T-helper 17 cell (primary cell): ENCODE measurements at regions not wholly inside any gene's neighbourhood (a gene's known extent, or its start where the extent isn't known, plus 50 kb on each side); places are given as distances from the start of the nearest gene placed in this dataset.

Source experiments
- ATAC-seq: fragments of 150-1000 bp; cut with Tn5 transposase; 2 replicates; pipeline ENCODE4 v1.10.0; 2021; ENCODE audit warnings: mild to moderate bottlenecking, moderate library complexity
- DNase-seq, 3 donors: peaks; one replicate each; pipeline versions ENCODE4 v3.0.0 to v3.0.0-alpha.2; 2020 to 2021
- H3K9me3 ChIP-seq: one replicate; pipeline ENCODE4 v1.7.0; 2013; ENCODE audit warnings: low read length, mild to moderate bottlenecking; ENCODE audit not compliant: control insufficient read depth, poor library complexity, severe bottlenecking
- H3K27ac Mint-ChIP-seq: one replicate; pipeline ENCODE4 v1.8.0; 2022; ENCODE audit warnings: mild to moderate bottlenecking, moderate library complexity, mixed read lengths
- H3K27me3 Mint-ChIP-seq: one replicate; pipeline ENCODE4 v1.8.0; 2022; ENCODE audit warnings: mixed read lengths
- H3K36me3 Mint-ChIP-seq: one replicate; pipeline ENCODE4 v1.8.0; 2022; ENCODE audit warnings: low read depth, mixed read lengths
- H3K4me1 Mint-ChIP-seq: one replicate; pipeline ENCODE4 v1.8.0; 2022; ENCODE audit warnings: mild to moderate bottlenecking, mixed read lengths
- H3K4me3 Mint-ChIP-seq: one replicate; pipeline ENCODE4 v1.8.0; 2022; ENCODE audit warnings: mild to moderate bottlenecking, moderate library complexity, mixed read lengths

GRCh38 chr13:76466043-76466442 lies 420.2 kb downstream of the KCTD12 start:
- H3K4me1 Mint-ChIP-seq, result peaks cover 5% of the 10 kb centered on the region
- no peaks in the 10 kb centered on the region for H3K9me3 ChIP-seq
- H3K27ac Mint-ChIP-seq, result no peak overlapping the region
- ATAC-seq (no peak), DNase-seq (no peak)
- H3K36me3 Mint-ChIP-seq, result no peaks in the 10 kb centered on the region
- H3K27me3 Mint-ChIP-seq, result peaks cover 24% of the 10 kb centered on the region
- H3K4me3 Mint-ChIP-seq, result no peak overlapping the region

DNA sequence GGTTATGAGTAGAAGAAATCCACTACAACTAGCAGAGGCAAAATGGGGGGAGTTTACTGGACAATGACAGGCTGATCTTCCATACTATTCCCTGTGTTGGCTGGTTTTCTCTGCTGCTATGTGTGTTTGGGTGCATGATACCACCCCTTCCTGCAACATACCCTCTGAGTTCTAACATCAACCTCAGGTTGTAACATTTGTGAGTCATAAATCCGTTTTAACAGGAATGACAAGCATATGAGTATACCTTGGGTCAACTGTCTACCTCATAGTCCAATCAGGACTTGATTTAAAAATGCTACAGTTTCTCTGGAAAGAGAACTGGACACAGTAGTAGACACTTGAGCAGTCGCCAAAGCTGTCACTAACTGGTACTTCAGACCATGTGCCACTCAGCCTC lies 422.9 kb downstream of the KCTD12 start:
- H3K9me3 ChIP-seq, result no peaks in the 10 kb centered on the region
- Mint-ChIP-seq H3K27me3 (peaks cover 14% of the 10 kb centered on the region), H3K27ac (no peak overlapping the region), H3K4me1 (peaks cover 6% of the 10 kb centered on the region), H3K36me3 (no peaks in the 10 kb centered on the region), H3K4me3 (no peak overlapping the region)
- no peak for ATAC-seq
- DNase-seq, result no peak

DNA sequence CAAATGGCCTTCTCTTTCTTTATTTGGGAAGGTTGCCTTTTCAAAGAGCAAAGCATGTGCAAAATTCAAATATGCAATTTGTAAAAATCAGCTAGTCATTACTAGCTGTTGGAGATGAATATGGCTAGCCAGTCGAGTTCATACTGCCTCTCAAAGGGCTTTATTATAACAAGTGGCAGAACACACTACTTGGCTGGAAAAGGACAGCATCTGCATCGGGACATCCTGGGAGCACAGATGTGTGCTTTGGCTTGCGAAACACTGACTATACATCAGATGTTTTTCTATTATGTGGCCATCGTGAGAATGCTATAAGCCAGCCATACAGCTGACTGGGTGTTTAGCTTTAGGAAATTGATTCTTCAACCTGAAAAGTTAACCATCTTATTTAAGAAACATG lies 424.2 kb downstream of the KCTD12 start:
- Mint-ChIP-seq H3K4me1 (peaks cover 6% of the 10 kb centered on the region), H3K27me3 (peaks cover 14% of the 10 kb centered on the region), H3K4me3 (no peak overlapping the region), H3K27ac (no peak overlapping the region), H3K36me3 (no peaks in the 10 kb centered on the region)
- DNase-seq (no peak), ATAC-seq (no peak)
- H3K9me3 ChIP-seq, result no peaks in the 10 kb centered on the region

DNA sequence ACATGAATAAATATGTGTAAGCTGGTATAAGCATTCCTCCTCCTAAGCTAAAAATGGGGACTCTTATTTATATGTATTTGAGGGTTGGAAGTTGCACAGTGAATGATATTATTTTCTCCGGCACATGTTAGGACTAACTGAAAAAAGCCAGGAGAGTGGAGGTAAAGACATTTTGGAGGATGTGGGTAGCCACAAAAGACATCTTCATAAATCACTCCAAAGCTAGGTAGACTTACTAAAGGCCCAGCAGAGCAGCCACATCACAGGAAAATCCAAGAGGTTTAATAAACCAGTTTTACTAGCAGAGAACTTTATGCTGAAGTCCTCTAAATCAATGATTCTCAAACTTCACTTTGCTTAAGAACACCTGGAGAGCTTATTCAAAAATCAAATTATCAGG lies 424.7 kb downstream of the KCTD12 start:
- Mint-ChIP-seq H3K36me3 (no peaks in the 10 kb centered on the region), H3K4me3 (no peak overlapping the region), H3K4me1 (peaks cover 3% of the 10 kb centered on the region), H3K27ac (no peak overlapping the region), H3K27me3 (peaks cover 14% of the 10 kb centered on the region)
- DNase-seq (no peak), ATAC-seq (no peak)
- no peaks in the 10 kb centered on the region for H3K9me3 ChIP-seq

- Mint-ChIP-seq H3K27ac (no peak overlapping the region), H3K27me3 (peaks cover 10% of the 10 kb centered on the region), H3K36me3 (no peaks in the 10 kb centered on the region), H3K4me3 (no peak overlapping the region), H3K4me1 (peaks cover 3% of the 10 kb centered on the region)
- H3K9me3 ChIP-seq, result no peaks in the 10 kb centered on the region
- DNase-seq (no peak), ATAC-seq (no peak)
Observed at GRCh38 chr13:76459863-76460262, 426.3 kb downstream of the KCTD12 start.

DNA sequence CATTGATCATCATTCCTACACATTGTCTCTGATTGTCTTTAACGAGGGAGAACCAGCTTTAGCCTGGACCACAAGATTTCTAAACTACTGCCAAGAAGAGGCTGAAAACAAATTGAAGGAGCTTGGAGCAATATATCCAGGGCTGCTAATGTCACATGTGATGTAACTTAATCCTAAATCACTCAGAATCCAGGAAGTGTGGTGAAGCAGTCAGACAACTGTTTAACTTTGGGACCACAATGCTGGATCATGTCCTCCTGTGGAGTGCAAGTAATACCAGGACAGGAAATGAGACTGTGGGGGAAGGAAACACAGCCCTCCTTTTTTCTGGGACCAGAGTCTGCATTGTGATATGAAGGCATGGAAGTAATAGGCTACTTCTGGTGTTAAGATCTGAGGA lies 430.2 kb downstream of the KCTD12 start:
- Mint-ChIP-seq H3K27me3 (peaks cover 2% of the 10 kb centered on the region), H3K36me3 (no peaks in the 10 kb centered on the region), H3K4me1 (no peaks in the 10 kb centered on the region), H3K27ac (no peak overlapping the region), H3K4me3 (no peak overlapping the region)
- ATAC-seq, result no peak
- no peaks in the 10 kb centered on the region for H3K9me3 ChIP-seq
- no peak for DNase-seq

GRCh38 chr13:76454991-76455390 lies 431.2 kb downstream of the KCTD12 start:
- no peak for DNase-seq

GRCh38 chr13:76449716-76450115 lies 436.5 kb downstream of the KCTD12 start:
- no peak for DNase-seq
- H3K9me3 ChIP-seq, result no peaks in the 10 kb centered on the region
- Mint-ChIP-seq H3K4me3 (no peak overlapping the region), H3K27me3 (no peaks in the 10 kb centered on the region), H3K36me3 (no peaks in the 10 kb centered on the region), H3K27ac (no peak overlapping the region), H3K4me1 (no peaks in the 10 kb centered on the region)
- no peak for ATAC-seq

More at GRCh38 chr13:76454991-76455390, 431.2 kb downstream of the KCTD12 start:
- Mint-ChIP-seq H3K27me3 (no peaks in the 10 kb centered on the region), H3K4me3 (no peak overlapping the region), H3K27ac (no peak overlapping the region), H3K4me1 (no peaks in the 10 kb centered on the region), H3K36me3 (no peaks in the 10 kb centered on the region)
- ATAC-seq, result no peak
- no peaks in the 10 kb centered on the region for H3K9me3 ChIP-seq

- H3K4me3 Mint-ChIP-seq, result no peak overlapping the region
- H3K27ac Mint-ChIP-seq, result no peak overlapping the region
- no peaks in the 10 kb centered on the region for H3K27me3 Mint-ChIP-seq
- DNase-seq (no peak), ATAC-seq (no peak)
- H3K36me3 Mint-ChIP-seq, result no peaks in the 10 kb centered on the region
- no peaks in the 10 kb centered on the region for H3K4me1 Mint-ChIP-seq
- H3K9me3 ChIP-seq, result no peaks in the 10 kb centered on the region
Observed at GRCh38 chr13:76446191-76446590, 440.0 kb downstream of the KCTD12 start.

DNA sequence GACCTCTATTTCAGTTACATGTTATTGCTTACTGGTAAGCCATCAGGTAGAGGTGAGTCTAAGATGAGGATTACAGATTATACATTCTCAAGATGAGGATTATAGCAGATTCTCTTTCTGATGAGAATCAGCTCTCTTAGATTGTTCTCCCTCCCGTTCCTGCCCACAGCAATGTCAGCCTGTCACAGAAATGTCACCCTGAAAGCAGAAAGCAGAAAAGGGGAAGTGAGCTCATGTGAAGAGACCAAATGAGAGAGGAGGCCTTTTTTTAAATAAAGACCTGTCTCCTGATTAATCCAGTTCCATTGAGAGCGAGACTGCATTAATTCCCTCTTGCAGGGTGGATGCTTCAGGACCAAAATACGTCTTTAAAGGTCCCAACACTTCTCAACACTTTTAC lies 445.6 kb downstream of the KCTD12 start:
- no peak overlapping the region for H3K4me3 Mint-ChIP-seq
- no peaks in the 10 kb centered on the region for H3K36me3 Mint-ChIP-seq
- H3K27me3 Mint-ChIP-seq, result peaks cover 8% of the 10 kb centered on the region
- DNase-seq (no peak), ATAC-seq (no peak)
- no peaks in the 10 kb centered on the region for H3K9me3 ChIP-seq
- H3K4me1 Mint-ChIP-seq, result no peaks in the 10 kb centered on the region
- H3K27ac Mint-ChIP-seq, result no peak overlapping the region

DNA sequence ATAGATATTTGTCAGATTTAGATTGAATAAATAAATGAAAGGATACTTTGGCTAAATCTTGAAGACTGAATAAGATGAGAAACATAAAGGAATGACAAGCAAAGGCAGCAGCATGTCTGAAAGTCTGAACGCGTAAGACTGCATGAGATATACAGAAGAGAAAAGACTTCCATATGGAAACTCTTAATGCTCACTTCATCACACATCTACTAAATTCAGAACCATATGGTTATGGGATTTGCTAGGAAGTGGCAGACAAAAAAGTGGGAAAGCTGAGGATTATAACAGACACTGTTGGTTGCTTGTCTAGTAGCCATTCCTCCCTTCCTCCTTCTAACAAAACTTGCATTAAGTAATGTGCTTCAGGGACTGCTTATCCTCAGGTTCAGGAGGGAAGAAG lies 446.7 kb downstream of the KCTD12 start:
- no peaks in the 10 kb centered on the region for H3K4me1 Mint-ChIP-seq
- no peak overlapping the region for H3K4me3 Mint-ChIP-seq
- DNase-seq (no peak), ATAC-seq (no peak)
- H3K27me3 Mint-ChIP-seq, result peaks cover 8% of the 10 kb centered on the region
- H3K36me3 Mint-ChIP-seq, result no peaks in the 10 kb centered on the region
- H3K9me3 ChIP-seq, result no peaks in the 10 kb centered on the region
- no peak overlapping the region for H3K27ac Mint-ChIP-seq

DNA sequence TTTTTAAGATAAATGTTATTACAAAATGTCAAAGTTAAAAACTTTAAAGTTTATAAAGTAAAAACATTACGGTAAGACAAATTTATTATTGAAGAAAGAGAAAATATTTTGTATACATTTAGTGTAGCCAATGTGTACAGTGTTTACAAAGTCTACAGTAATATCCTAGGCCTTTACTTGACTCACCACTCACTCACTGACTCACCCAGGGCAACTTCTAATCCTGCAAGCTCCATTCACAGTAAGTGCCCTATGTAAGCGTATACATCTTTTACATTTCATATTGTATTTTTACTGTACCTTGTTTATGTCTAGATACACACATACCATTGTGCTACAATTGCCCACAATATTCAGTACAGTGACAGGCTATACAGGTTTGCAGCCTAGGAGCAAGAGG lies 448.2 kb downstream of the KCTD12 start:
- no peaks in the 10 kb centered on the region for H3K36me3 Mint-ChIP-seq
- no peaks in the 10 kb centered on the region for H3K4me1 Mint-ChIP-seq
- H3K4me3 Mint-ChIP-seq, result no peak overlapping the region
- H3K9me3 ChIP-seq, result no peaks in the 10 kb centered on the region
- H3K27ac Mint-ChIP-seq, result no peak overlapping the region
- H3K27me3 Mint-ChIP-seq, result peaks cover 8% of the 10 kb centered on the region
- no peak for ATAC-seq
- no peak for DNase-seq

DNA sequence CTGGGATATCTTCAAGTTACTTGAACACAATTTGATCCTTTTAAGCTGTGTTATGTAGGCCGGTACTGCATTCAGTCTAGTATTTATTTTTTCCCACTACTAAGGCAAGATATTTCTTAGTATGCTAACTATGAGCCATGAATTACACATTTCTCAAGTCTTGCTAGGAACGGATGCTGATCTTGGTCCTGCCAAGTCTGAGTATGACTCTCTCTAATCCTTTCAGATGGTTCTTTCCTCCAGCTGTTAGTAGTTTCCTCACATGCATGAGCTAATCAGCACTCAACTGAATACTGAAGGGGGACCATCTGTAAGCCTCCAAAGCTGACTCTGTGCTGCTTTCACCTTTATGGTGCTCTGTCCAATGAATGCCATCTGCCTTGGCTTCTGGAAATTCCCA lies 460.3 kb downstream of the KCTD12 start:
- Mint-ChIP-seq H3K27me3 (peaks cover 5% of the 10 kb centered on the region), H3K27ac (no peak overlapping the region), H3K4me3 (no peak overlapping the region), H3K4me1 (peaks cover 3% of the 10 kb centered on the region), H3K36me3 (no peaks in the 10 kb centered on the region)
- no peaks in the 10 kb centered on the region for H3K9me3 ChIP-seq
- no peak for DNase-seq
- no peak for ATAC-seq

DNA sequence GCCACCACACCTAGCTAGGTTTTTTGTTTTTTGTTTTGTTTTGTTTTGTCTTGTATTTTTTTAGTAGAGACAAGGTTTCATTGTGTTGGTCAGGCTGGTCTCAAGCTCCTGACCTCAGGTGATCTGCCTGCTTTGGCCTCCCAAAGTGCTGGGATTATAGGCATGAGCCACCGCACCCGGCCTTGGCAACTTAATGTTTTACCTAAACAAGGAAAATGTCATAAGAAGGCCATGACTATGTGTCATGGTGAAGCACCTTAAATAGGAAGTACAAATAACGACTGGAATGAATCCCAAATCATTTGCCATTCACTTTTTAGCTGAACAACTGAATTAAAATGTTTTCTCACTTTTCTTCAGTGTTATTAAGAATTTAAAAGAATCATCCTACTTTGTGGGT lies 465.2 kb downstream of the KCTD12 start:
- Mint-ChIP-seq H3K4me3 (no peak overlapping the region), H3K27me3 (peaks cover 6% of the 10 kb centered on the region), H3K4me1 (no peaks in the 10 kb centered on the region), H3K27ac (no peak overlapping the region), H3K36me3 (no peaks in the 10 kb centered on the region)
- ATAC-seq, result no peak
- H3K9me3 ChIP-seq, result no peaks in the 10 kb centered on the region
- no peak for DNase-seq

GRCh38 chr13:76418404-76418803 lies 467.8 kb downstream of the KCTD12 start:
- H3K36me3 Mint-ChIP-seq, result no peaks in the 10 kb centered on the region
- ATAC-seq, result no peak

More at GRCh38 chr13:76418404-76418803, 467.8 kb downstream of the KCTD12 start:
- no peaks in the 10 kb centered on the region for H3K9me3 ChIP-seq
- H3K4me1 Mint-ChIP-seq, result no peaks in the 10 kb centered on the region
- H3K27me3 Mint-ChIP-seq, result peaks cover 6% of the 10 kb centered on the region
- DNase-seq, result no peak
- no peak overlapping the region for H3K4me3 Mint-ChIP-seq
- no peak overlapping the region for H3K27ac Mint-ChIP-seq
